Activated T-helper 1 cell treated with Interleukin-2 at 50 U/mL for 16 hours (primary cell): ENCODE measurements at regions not wholly inside any gene's neighbourhood (a gene's known extent, or its start where the extent isn't known, plus 50 kb on each side); places are given as distances from the start of the nearest gene placed in this dataset.

Source experiments
- DNase-seq: peaks from one replicate; pipeline ENCODE4 v3.0.0-alpha.2; 2020; ENCODE audit warnings: low read depth

- DNase-seq: no peak
Observed at GRCh38 chr14:53355581-53356112, 202.5 kb upstream of the DDHD1 start.

GRCh38 chr14:53354336-53354735 is 201.2 kb upstream of the DDHD1 start:
- no peak for DNase-seq

- no peak for DNase-seq
Observed at GRCh38 chr14:53350866-53351265, 197.7 kb upstream of the DDHD1 start.

DNA sequence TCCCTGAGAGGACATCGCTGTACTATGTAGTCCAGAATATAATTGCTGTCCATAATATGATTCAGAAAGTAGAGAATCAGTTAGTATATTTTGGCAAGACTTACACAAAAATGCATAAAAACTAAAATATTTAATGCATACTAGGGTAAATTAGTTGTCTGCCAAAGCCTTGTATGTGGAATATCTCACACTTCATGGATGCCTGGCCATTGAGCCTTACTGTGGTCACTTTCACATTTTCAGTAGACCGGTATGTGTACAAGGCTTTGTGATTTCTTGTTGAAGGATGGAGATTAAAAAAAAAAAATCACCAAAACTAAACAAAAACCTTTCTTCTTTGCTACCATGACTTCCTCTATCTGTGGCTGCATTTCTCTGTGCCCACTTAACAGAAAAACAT is 197.3 kb upstream of the DDHD1 start:
- no peak for DNase-seq

GRCh38 chr14:53346988-53347387 is 193.9 kb upstream of the DDHD1 start:
- no peak for DNase-seq

DNA sequence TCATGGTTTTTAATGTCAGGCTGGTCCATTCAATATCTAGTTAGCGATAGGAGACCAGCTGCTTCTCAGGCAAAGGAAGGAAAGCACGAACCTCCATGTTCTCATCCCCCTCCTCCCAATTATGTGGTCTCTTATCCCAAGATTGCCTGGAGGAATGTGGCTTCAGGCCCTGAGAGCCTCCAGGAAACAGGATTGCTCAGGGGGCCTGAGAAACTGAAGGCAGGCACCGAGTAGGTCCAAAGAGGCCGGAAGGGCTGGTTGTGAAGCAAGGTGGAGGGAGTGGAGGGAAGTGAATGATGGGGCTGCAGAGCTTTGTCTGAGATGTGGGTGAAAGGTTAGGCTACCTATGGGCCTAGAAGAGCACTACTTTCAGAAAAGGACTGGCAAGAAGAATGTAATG is 188.2 kb upstream of the DDHD1 start:
- DNase-seq: no peak

DNA sequence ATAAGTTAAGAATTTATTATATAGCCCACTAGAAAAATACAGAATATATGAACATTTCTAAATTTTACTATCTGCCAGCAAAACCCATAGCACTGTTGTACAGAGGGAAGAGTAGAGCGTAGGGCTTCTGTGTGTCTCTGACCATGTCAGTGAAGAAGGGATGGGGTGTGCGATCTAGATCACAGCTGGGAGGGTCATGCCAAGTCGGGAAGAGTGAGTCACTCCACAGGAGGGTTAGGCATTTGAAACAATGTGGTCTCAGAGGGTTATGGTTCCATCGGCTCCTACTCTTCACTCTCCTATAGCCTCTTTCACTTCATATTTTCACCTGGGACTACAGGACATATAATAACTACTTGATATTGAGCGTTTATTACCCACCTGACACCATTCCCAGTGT is 185.1 kb upstream of the DDHD1 start:
- DNase-seq: no peak

- DNase-seq: no peak
Observed at GRCh38 chr14:53336729-53337128, 183.6 kb upstream of the DDHD1 start.

DNA sequence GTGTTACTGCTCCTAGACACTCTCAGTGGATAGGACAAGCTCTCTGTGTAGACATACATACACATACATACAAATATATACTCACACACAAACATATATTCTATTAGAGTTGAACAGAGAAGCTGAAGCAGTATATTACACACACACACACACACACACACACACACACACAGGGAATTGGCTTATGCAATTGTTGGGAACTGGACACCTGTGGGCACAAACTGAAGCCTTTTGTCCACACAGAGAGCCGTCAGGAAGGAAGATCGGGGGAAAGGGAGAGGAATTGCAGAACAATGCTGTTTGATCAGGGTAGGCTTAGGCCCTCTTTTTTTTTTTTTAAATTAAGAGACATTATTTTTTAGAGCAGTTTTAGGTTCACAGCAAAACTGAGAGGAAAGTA is 180.7 kb upstream of the DDHD1 start:
- DNase-seq: no peak

- no peak for DNase-seq
Observed at GRCh38 chr14:53331921-53332320, 178.8 kb upstream of the DDHD1 start.

DNA sequence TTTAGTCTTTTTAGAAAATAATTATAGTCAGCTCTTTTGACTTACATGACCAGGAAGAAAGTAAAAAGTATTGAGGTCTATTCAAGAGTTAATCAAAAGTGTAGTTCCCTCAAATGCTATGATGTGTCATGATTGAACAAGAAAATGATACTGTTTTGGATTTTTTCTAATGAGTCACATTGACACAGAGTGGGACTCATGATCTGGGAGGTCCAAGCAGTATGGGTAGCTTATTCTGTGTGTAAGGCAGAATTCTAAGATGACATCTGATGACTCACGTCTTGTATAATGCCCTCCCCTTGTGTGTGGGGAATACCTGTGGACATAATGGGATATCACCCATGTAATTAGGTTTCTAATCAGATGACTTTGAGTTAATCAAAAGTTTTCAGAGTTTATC is 178.1 kb upstream of the DDHD1 start:
- DNase-seq: no peak

- no peak for DNase-seq
Observed at GRCh38 chr14:53330441-53330840, 177.3 kb upstream of the DDHD1 start.

DNA sequence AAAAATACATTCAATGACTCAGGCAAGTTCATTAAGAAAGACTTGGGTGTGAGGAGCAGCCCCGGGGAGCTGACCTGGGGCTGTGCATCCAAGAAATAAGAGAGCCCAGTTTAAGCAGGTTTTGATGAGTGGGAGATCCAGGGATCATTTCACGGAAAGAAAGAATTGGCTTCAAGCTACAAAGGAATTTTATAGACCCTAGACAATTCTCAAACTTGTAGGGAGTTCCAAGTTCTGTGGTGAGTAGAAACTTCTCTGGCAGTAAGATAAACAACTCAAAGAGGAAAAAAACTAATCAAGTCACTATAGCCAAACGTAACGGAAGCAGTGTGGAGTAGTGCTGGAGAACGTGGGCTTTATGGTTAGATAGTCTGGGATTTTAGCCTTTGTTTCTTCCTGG is 175.7 kb upstream of the DDHD1 start:
- DNase-seq: no peak

- DNase-seq: no peak
Observed at GRCh38 chr14:53327716-53328115, 174.6 kb upstream of the DDHD1 start.

- no peak for DNase-seq
Observed at GRCh38 chr14:53325176-53325806, 172.2 kb upstream of the DDHD1 start.

- DNase-seq: no peak
Observed at GRCh38 chr14:53316504-53316903, 163.4 kb upstream of the DDHD1 start.

DNA sequence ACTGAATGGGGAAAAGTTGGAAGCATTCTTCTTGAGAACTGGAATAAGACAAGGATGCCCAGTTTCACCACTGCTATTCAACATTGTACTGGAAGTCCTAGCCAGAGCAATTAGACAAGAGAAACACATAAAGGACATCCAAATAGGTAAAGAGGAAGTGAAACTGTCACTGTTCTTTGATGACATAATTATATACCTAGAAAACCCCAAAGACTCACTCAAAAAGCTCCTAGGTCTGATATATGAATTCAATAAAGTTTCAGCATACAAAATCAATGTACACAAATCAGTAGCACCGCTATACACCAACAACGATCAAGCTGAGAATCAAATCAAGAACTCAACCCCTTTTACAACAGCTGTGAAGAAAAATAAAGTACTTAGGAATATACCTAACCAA is 157.3 kb upstream of the DDHD1 start:
- DNase-seq: no peak

- no peak for DNase-seq
Observed at GRCh38 chr14:53306911-53307310, 153.8 kb upstream of the DDHD1 start.

GRCh38 chr14:53306267-53306721 is 153.2 kb upstream of the DDHD1 start:
- DNase-seq: no peak

DNA sequence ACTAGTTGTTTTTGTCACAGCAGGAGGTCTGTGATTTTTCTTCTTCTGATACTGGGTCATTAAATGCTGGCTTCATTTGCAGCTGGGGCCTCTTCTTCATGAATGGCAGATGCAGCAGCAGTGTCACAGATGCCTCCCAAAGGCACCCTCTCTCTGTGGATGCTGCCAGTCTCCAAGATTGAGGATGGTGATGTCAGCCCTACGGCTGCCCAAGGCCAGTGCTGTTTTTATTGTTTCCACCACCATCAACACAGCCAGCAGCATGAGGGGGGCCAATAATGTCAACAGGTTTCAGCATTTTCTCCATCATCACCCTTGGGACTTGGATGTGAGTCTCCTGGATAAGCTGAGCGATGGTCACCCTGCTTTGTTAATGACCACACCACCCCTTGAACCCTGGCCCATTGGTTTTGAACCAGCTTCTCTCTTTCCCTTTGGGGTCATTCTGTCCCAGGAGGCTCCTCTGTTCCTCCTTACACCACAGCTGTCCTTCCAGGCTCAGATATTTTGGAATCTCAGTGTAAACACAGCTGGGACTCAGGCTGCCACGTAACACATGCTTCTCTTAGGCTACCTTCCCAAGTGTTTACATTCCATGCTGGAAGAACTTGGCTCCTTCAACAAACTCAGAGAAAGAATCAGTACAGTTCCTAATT is 151.7 kb upstream of the DDHD1 start:
- no peak for DNase-seq

GRCh38 chr14:53295985-53296582 is 143.0 kb upstream of the DDHD1 start:
- no peak for DNase-seq

- no peak for DNase-seq
Observed at GRCh38 chr14:53295372-53295771, 142.2 kb upstream of the DDHD1 start.

GRCh38 chr14:53286301-53286700 is 133.2 kb upstream of the DDHD1 start:
- DNase-seq: no peak
